CD4-positive, alpha-beta T cell (primary cell): ENCODE measurements at regions not wholly inside any gene's neighbourhood (a gene's known extent, or its start where the extent isn't known, plus 50 kb on each side); places are given as distances from the start of the nearest gene placed in this dataset.

Experiments used
- ATAC-seq: fragments of 200-7000 bp; cut with Tn5 transposase; one replicate; pipeline ENCODE4 v1.10.0; 2022; ENCODE audit warnings: mild to moderate bottlenecking; ENCODE audit not compliant: poor library complexity
- CTCF ChIA-PET: fragments of 350-600 bp; sonication (Branson Sonifier 250); formaldehyde crosslinking; loops from one replicate; lab custom pipeline; 2021; ENCODE audit warnings: antibody characterized with exemption, inconsistent platforms; lab: Charles Lee
- POLR2A ChIA-PET: fragments of 350-600 bp; sonication (Branson Sonifier 250); formaldehyde crosslinking; loops from one replicate; lab custom pipeline; 2021; ENCODE audit warnings: antibody characterized with exemption, inconsistent platforms; lab: Charles Lee
- DNase-seq, 14 experiments: peaks; one replicate each; pipeline ENCODE4 v3.0.0-alpha.2; 2013 to 2020; ENCODE audit warnings: mixed read lengths in 2 of 14
- H3K27ac ChIP-seq, 2 donors: one replicate each; pipeline versions ENCODE4 v1.5.1 to v1.7.0; 2013; ENCODE audit warnings: low read length in 2 of 2, low read depth in 1 of 2, mild to moderate bottlenecking in 1 of 2
- H3K27me3 ChIP-seq, 2 experiments: 1 replicate in 1 of 2; 2 replicates in 1 of 2; pipeline versions ENCODE4 v1.6.1 to v1.7.0; 2013; ENCODE audit warnings: low read length in 2 of 2, control low read depth in 1 of 2, mild to moderate bottlenecking in 1 of 2, moderate library complexity in 1 of 2; ENCODE audit not compliant: insufficient read depth in 2 of 2, control insufficient read depth in 1 of 2
- H3K36me3 ChIP-seq: one replicate; pipeline ENCODE4 v1.6.1; 2013; ENCODE audit warnings: low read length, control low read depth; ENCODE audit not compliant: insufficient read depth
- H3K4me1 ChIP-seq: one replicate; pipeline ENCODE4 v1.6.1; 2013; ENCODE audit warnings: low read length, control low read depth; ENCODE audit not compliant: insufficient read depth
- H3K4me3 ChIP-seq: one replicate; pipeline ENCODE4 v1.5.1; 2013; ENCODE audit warnings: mild to moderate bottlenecking, low read length, moderate library complexity
- H3K9me3 ChIP-seq, 2 experiments: 1 replicate in 1 of 2; 2 replicates in 1 of 2; pipeline versions ENCODE4 v1.6.1 to v1.7.0; 2013; ENCODE audit warnings: low read length in 2 of 2, mild to moderate bottlenecking in 2 of 2, control low read depth in 1 of 2, moderate library complexity in 1 of 2; ENCODE audit not compliant: control insufficient read depth in 1 of 2, insufficient read depth in 1 of 2
- H3K27ac Mint-ChIP-seq: one replicate; pipeline ENCODE4 v1.8.0; 2020; ENCODE audit warnings: mixed read lengths
- H3K27me3 Mint-ChIP-seq: one replicate; pipeline ENCODE4 v1.8.0; 2021; ENCODE audit warnings: mixed read lengths
- H3K36me3 Mint-ChIP-seq: one replicate; pipeline ENCODE4 v1.8.0; 2021; ENCODE audit warnings: low read depth, mixed read lengths
- H3K4me1 Mint-ChIP-seq: one replicate; pipeline ENCODE4 v1.8.0; 2021; ENCODE audit warnings: low read depth, mixed read lengths
- H3K4me3 Mint-ChIP-seq: one replicate; pipeline ENCODE4 v1.8.0; 2020; ENCODE audit warnings: mild to moderate bottlenecking, mixed read lengths
- H3K9me3 Mint-ChIP-seq: one replicate; pipeline ENCODE4 v1.8.0; 2020; ENCODE audit warnings: mixed read lengths
- intact Hi-C, 2 experiments: fragments of 100-400 bp; cut with DNase I in 1 of 2; cut with micrococcal nuclease in 1 of 2; formaldehyde crosslinking; loops; one replicate each; pipeline versions ENCODE4 v1.15.1 to v1.9.0; 2023 to 2025; cut with DNase I, micrococcal nuclease
- TF ChIP-seq, protein P1 (sequence below): fragments of 200-600 bp; IDR thresholded peaks from one replicate; pipeline ENCODE4 v1.8.0; 2022; ENCODE audit warnings: antibody characterized with exemption, mild to moderate bottlenecking

DNA sequence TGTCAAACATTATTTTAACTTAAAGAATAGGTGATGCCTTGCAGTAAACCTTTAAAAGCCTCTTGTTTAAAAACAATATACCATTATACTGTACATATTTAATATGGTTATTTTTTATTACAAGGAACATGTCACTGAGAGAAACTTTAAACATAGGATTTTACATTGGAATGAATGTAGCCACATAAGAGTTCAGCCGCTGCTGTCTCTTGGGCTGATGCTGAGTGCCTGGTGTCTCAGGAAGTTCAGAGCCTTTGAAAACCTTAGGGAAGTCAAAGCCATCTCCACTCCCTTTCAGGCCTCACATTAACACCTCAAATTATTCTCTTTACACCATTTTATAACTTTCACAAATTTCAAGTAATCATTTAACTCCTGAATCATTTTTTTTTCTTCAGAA, 93.5 kb upstream of the DKK2 start:
- TF ChIP-seq, protein P1, sequence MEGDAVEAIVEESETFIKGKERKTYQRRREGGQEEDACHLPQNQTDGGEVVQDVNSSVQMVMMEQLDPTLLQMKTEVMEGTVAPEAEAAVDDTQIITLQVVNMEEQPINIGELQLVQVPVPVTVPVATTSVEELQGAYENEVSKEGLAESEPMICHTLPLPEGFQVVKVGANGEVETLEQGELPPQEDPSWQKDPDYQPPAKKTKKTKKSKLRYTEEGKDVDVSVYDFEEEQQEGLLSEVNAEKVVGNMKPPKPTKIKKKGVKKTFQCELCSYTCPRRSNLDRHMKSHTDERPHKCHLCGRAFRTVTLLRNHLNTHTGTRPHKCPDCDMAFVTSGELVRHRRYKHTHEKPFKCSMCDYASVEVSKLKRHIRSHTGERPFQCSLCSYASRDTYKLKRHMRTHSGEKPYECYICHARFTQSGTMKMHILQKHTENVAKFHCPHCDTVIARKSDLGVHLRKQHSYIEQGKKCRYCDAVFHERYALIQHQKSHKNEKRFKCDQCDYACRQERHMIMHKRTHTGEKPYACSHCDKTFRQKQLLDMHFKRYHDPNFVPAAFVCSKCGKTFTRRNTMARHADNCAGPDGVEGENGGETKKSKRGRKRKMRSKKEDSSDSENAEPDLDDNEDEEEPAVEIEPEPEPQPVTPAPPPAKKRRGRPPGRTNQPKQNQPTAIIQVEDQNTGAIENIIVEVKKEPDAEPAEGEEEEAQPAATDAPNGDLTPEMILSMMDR, result no peak
- POLR2A ChIA-PET, result no interaction called here
- H3K9me3 ChIP-seq, result no peaks in the 10 kb centered on the region
- no peak overlapping the region for H3K4me3 ChIP-seq
- CTCF ChIA-PET, result no interaction called here
- intact Hi-C loops, result no loop called here
- Mint-ChIP-seq H3K4me1 (no peaks in the 10 kb centered on the region), H3K27me3 (peaks cover 9% of the 10 kb centered on the region), H3K4me3 (no peak overlapping the region), H3K36me3 (no peaks in the 10 kb centered on the region), H3K27ac (no peak overlapping the region), H3K9me3 (no peaks in the 10 kb centered on the region)
- H3K4me1 ChIP-seq, result no peaks in the 10 kb centered on the region
- no peaks in the 10 kb centered on the region for H3K27me3 ChIP-seq
- H3K36me3 ChIP-seq, result no peaks in the 10 kb centered on the region
- no peak for ATAC-seq
- DNase-seq, result no peak
- no peak overlapping the region for H3K27ac ChIP-seq

DNA sequence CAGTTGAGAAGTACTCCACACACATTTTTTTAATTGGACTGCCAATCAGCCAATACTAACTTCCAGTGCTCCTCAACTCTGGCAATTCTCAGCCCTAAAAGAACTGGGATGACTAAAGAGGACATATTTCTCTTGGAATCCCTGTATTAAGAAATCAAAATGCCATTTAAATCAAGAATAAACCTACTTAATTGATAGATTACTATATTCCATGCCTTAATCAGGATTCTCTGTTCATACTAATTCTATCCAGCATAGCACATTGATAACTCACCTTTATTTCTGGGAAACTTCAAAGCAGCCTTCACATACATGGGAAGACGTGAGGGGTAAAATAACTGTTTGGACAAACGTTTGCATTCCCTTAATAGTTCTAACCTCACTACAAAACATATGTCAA, 93.0 kb upstream of the DKK2 start:
- TF ChIP-seq, protein P1, result no peak
- intact Hi-C loops, result no loop called here
- CTCF ChIA-PET, result no interaction called here

DNA sequence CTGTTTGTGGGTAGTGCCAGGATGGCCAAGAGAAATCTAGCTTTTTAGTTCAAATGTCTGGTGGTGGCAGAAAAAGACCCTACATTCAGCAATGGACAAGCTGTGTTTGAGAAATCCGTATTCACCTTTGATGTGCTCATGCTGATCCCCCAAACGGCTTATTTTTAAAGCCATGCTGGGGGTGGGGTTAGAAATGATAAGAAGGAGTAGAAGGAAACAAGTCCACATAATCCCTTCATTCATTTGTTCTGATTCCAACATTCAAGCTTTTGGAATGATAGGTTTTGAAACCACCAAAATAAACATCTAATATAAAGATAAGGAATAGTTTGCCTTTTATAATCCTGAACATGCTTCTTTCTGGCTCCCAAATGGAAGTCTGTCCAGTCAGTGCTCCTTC, 92.0 kb upstream of the DKK2 start:
- CTCF ChIA-PET, result no interaction called here
- POLR2A ChIA-PET, result interaction anchor here (0.6 kb wide), 1 partner anchor 569 kb away, joined by 4 read pairs; no protein-coding TSS in a partner anchor
- no peaks in the 10 kb centered on the region for H3K9me3 ChIP-seq
- intact Hi-C loops, result no loop called here
- H3K4me3 ChIP-seq, result no peak overlapping the region
- Mint-ChIP-seq H3K4me1 (no peaks in the 10 kb centered on the region), H3K36me3 (no peaks in the 10 kb centered on the region), H3K4me3 (no peak overlapping the region), H3K27ac (no peak overlapping the region), H3K9me3 (no peaks in the 10 kb centered on the region), H3K27me3 (peaks cover 9% of the 10 kb centered on the region)
- DNase-seq (no peak), ATAC-seq (no peak)
- TF ChIP-seq, protein P1, result no peak
- no peak overlapping the region for H3K27ac ChIP-seq
- no peaks in the 10 kb centered on the region for H3K36me3 ChIP-seq
- H3K27me3 ChIP-seq, result no peaks in the 10 kb centered on the region
- no peaks in the 10 kb centered on the region for H3K4me1 ChIP-seq

More for the DNA sequence above, 93.0 kb upstream of the DKK2 start:
- H3K27ac ChIP-seq, result no peak overlapping the region
- Mint-ChIP-seq H3K9me3 (no peaks in the 10 kb centered on the region), H3K36me3 (no peaks in the 10 kb centered on the region), H3K4me3 (no peak overlapping the region), H3K27ac (no peak overlapping the region), H3K27me3 (peaks cover 9% of the 10 kb centered on the region), H3K4me1 (no peaks in the 10 kb centered on the region)
- no peaks in the 10 kb centered on the region for H3K36me3 ChIP-seq
- DNase-seq (no peak), ATAC-seq (no peak)
- no peaks in the 10 kb centered on the region for H3K9me3 ChIP-seq
- H3K4me3 ChIP-seq, result no peak overlapping the region
- no peaks in the 10 kb centered on the region for H3K27me3 ChIP-seq
- no peaks in the 10 kb centered on the region for H3K4me1 ChIP-seq
- POLR2A ChIA-PET, result no interaction called here
